ENCODE measurements at regions not wholly inside any gene's neighbourhood (a gene's known extent, or its start where the extent isn't known, plus 50 kb on each side); places are given as distances from the start of the nearest gene placed in this dataset.

- no peak for DNase-seq
Measured at GRCh38 chr10:88136712-88137111, 273.3 kb downstream of the PTEN start.

- no peak for DNase-seq
Measured at GRCh38 chr10:88138319-88138848, 275.0 kb downstream of the PTEN start.

GRCh38 chr10:88147000-88147798, 283.8 kb downstream of the PTEN start:
- DNase-seq = no peak

- no peak for DNase-seq
Measured at GRCh38 chr10:88149906-88150305, 286.5 kb downstream of the PTEN start.

- no peak for DNase-seq
Measured at GRCh38 chr10:88150339-88150738, 286.9 kb downstream of the PTEN start.

- DNase-seq = peak in 1 of 2 donors; percentile 15
Measured at GRCh38 chr10:88152728-88153133, 289.3 kb downstream of the PTEN start.

GRCh38 chr10:88154596-88155250, 291.3 kb downstream of the PTEN start:
- no peak for DNase-seq

GRCh38 chr10:88156341-88156740, 292.9 kb downstream of the PTEN start:
- no peak for DNase-seq

GRCh38 chr10:88157981-88158465, 294.6 kb downstream of the PTEN start:
- no peak for DNase-seq

GRCh38 chr10:88158526-88159122, 295.2 kb downstream of the PTEN start:
- DNase-seq = no peak

- DNase-seq = no peak
Measured at GRCh38 chr10:88159127-88159829, 295.9 kb downstream of the PTEN start.

GRCh38 chr10:88161070-88161469, 297.6 kb downstream of the PTEN start:
- no peak for DNase-seq

GRCh38 chr10:88161756-88162155, 298.3 kb downstream of the PTEN start:
- no peak for DNase-seq

- no peak for DNase-seq
Measured at GRCh38 chr10:88162852-88163251, 299.4 kb downstream of the PTEN start.

GRCh38 chr10:88163572-88163971, 300.1 kb downstream of the PTEN start:
- DNase-seq = no peak

GRCh38 chr10:88164471-88164870, 301.0 kb downstream of the PTEN start:
- DNase-seq = no peak

- DNase-seq = no peak
Measured at GRCh38 chr10:88165849-88166271, 302.4 kb downstream of the PTEN start.

- DNase-seq = no peak
Measured at GRCh38 chr10:88168171-88169036, 305.0 kb downstream of the PTEN start.

- no peak for DNase-seq
Measured at GRCh38 chr10:88169037-88169319, 305.6 kb downstream of the PTEN start.

GRCh38 chr10:88170628-88171027, 307.2 kb downstream of the PTEN start:
- DNase-seq = no peak

- no peak for DNase-seq
Measured at GRCh38 chr10:88172159-88172558, 308.7 kb downstream of the PTEN start.

GRCh38 chr10:88174391-88174790, 311.0 kb downstream of the PTEN start:
- no peak for DNase-seq

All from CD4-positive, alpha-beta T cell treated with Interleukin-4 for 1 hour (primary cell).